HG03469 (cell line): ENCODE measurements at regions not wholly inside any gene's neighbourhood (a gene's known extent, or its start where the extent isn't known, plus 50 kb on each side); places are given as distances from the start of the nearest gene placed in this dataset.
"Not testable (repeated sequence)": the region's sequence is repeated elsewhere in the genome, so short reads cannot be mapped to it uniquely, and the experiment has no call there.

Experiments used
- ATAC-seq: cut with Tn5 transposase; IDR thresholded peaks from one replicate; pipeline ENCODE4 v1.9.1; 2021; ENCODE audit warnings: mild to moderate bottlenecking, moderate library complexity, moderate number of reproducible peaks; ENCODE audit not compliant: unreplicated experiment

DNA sequence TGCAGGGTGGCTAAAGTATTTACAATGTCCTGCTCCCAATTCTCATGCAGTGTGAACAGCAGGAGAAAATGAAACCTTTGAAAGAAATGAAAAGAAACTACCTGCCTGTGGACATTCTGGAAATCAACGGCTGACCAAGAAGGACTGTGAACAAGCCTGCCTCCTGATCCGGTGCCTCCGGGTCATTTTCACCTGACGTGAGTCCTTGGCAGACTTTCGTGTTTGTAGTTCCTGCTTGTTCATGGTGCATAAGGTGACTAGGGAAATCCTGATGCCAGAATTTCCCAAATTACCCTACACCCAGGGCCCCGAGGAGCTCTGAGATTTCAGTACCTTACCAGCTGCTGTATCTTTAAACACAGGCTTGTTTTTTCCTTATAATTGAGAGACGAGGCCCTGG is 317.5 kb downstream of the TLE1 start:
- no peak for ATAC-seq

GRCh38 chr9:81370650-81371049 is 318.7 kb downstream of the TLE1 start:
- no peak for ATAC-seq

GRCh38 chr9:81370096-81370495 is 319.3 kb downstream of the TLE1 start:
- ATAC-seq: no peak

DNA sequence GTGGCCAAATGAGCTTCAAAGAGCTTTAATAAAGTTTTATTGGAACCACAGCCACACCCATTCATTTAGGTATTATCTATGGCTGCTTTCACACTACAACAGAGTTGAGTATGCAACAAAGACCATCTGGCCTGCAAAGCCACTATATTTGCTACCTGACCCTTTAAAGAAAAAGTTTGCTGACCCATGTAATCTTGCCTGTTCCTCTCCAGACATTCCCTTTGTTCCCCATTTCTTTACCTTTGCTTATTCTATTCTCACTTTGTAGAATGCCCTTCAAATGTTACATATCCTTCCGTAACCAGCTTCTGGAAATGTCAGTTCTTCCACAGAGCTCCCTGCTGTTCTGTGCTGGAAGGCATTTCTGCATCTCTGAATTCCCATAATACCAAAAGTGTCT is 320.2 kb downstream of the TLE1 start:
- ATAC-seq: no peak

GRCh38 chr9:81363916-81364480 is 325.3 kb downstream of the TLE1 start:
- no peak for ATAC-seq

- ATAC-seq: no peak
Observed at GRCh38 chr9:81361296-81361695, 328.1 kb downstream of the TLE1 start.

- ATAC-seq: no peak
Observed at GRCh38 chr9:81351166-81351565, 338.2 kb downstream of the TLE1 start.

- ATAC-seq: no peak
Observed at GRCh38 chr9:81344366-81344765, 345.0 kb downstream of the TLE1 start.

GRCh38 chr9:81335879-81336421 is 353.4 kb downstream of the TLE1 start:
- no peak for ATAC-seq

DNA sequence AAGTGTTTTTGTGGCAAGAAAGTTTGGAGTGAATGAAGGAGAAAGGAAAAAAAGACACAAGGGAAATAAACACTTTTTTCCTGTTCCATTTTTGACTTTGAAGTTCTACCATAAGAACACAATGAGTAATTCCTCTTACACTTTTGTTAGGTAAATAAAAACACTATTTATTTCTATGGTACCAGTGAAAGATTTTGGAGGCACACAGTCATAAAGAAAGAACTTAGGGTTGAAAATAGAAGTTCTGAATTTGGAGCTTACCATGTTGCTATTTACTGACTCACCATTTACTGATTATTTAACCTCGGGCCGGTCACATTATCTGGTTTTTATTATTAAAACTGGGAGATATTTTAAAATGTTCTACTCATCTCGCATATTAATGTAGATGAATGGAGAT is 367.8 kb downstream of the TLE1 start:
- ATAC-seq: no peak

DNA sequence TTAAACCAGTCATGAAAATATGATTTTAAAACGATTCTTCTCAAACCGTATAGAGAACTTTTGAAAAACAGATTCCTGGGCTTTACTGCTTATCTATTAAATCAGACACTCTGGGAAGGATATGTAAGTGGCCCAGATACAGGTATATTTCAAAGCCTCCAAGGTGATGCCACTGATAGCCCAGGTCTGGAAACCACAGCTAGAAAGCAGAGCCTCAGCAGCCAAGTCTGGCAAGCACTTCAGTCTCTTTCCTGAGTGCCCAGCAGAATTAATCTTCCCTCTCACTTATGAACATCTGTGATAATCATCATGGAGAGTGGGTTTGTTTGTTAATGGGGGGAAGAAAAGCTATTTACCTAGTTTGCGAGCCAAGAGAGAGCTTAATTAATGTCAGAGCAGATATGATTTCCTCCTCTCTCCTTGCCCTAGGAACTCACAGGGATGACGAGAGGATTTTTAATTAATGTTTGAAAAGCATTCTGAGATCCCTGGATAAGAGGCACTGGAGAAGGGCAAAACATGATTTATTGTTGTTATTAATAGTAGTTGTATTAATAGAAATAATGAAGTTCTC is 368.4 kb downstream of the TLE1 start:
- no peak for ATAC-seq

DNA sequence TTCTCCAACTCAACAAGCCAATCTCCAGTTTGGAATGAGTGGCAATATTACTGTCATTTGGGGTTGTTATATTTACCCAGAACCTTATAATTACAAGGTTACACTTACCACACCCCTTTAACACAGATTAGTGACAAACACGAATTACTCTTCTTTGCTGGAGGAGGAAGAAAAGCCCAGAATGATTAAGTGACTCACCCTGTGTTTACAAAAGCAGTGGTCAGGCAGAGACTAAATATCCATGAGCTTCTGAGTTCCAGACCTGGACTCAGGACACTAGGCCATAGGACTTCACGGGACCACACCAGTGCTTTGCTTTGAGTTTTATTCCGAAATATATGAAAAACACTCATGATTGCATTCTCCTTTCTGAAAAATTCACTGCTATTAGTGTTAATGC is 370.8 kb downstream of the TLE1 start:
- no peak for ATAC-seq

DNA sequence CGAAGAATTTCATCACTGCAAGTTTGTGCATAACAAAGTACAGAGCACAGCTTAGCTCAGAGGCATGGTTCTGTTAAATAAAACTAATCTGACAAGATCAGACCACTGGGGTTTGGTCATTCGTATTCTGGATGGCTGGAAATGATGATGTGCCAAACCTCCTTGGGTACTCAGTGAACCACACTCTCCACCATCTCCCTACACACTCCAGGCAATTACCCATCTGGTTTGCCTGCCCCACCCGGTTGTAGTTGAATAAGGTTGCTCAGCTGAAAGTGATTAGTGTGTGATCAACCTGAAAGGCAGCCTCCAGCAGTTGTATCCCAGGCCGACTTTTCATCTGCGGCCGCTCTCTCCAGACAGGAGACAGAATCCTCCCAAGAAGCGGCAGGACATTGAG is 371.4 kb downstream of the TLE1 start:
- ATAC-seq: no peak

GRCh38 chr9:81317223-81317622 is 372.1 kb downstream of the TLE1 start:
- ATAC-seq: no peak

GRCh38 chr9:81314490-81314889 is 374.9 kb downstream of the TLE1 start:
- no peak for ATAC-seq

DNA sequence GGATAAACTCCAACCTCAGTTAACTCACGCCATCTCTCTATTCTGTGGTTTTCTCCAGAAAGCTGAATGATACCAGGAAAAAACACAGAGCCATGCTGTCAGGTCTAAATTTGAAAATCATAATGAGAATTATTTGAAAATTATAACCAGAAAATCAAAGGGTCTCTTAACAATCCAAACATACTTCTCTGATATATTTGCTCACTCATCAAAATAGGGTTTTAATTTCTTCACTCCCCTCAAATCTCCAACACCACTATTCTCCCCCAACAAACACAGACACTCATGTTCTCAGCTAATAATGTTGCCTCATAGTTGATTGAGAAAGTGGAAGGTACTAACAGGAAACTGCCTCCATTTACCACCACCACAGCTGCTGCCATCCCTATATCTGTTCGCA is 375.5 kb downstream of the TLE1 start:
- ATAC-seq: no peak

DNA sequence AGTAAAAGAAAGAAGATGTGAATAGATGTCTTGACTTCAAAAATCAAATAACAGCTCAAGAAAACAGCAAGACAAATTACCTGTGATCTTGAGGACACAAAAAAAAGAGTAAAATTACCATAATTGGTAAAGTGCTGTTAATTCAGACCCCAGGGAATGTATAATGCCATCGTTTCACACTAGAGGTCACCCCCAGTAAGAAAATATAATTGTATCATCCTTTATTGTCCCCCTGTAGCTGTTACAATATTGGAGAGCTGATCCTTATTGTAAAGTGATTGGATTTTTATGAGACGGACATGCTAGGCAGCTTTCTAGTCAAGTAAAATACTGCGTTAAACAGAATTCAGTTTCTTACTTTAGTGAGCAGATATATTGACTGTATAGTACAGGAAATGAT is 377.0 kb downstream of the TLE1 start:
- ATAC-seq: no peak

DNA sequence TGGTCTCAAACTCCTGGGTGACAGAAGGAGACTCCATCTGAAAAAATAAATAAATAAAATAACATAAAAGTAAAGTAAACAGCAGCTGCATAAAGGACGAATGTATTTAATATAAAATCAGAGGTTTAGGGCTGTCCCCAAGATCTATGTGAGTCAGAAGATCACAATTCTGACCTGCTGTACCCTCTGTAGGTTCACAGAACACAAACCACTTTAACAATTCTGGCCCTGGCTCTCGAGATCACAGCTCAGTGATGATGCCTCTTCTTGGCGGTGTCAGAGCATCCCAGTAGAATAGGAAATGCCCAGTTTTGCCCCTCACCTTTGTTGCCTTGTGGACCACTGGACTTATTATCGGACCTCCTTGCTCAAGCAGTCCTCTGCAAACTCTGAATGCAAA is 380.9 kb downstream of the TLE1 start:
- no peak for ATAC-seq

DNA sequence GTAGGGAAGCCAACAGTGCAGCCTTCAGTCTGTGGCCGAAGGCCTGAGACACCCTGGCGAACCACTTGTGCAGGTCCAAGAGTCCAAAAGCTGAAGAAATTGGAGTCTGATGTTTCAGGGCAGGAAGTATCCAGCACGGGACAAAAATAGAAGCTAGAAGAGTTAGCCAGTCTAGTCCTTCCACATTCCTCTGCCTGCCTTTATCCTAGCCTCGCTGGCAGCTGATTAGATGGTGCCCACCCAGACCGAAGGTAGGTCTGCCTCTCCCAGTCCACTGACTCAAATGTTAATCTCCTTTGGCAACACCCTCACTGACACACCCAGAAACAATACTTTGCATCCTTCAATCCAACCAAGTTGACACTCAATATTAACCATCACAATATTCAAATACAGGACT is 381.6 kb downstream of the TLE1 start:
- ATAC-seq: not testable (repeated sequence)

DNA sequence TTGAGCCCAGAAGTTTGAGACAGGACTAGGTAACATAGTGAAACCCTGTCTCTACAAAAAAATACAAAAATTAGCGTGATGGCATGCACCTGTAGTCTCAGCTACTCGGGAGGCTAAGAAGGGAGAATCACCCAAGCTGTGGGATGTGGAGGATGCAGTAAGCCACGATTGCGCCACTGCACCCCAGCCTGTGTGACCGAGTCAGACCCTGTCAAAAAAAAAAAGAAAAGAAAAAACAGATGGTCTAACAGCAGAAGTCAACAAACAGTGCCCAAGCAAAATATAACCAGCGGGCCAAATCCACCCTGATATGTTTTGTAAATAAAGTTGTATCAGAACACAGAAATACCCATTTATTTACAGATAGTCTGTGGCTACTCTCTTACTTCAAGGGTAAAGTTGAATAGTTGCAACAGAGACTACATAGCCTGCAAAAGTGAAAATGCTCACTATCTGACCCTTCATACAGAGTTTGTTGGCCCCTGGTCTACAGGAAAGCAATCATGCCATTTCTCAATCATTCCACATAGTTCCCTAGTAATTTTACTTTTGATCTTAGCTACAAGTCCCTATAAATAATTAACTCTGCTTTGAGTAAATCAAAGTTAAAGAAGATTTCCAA is 383.7 kb downstream of the TLE1 start:
- no peak for ATAC-seq

- no peak for ATAC-seq
Observed at GRCh38 chr9:81303658-81304057, 385.7 kb downstream of the TLE1 start.

- ATAC-seq: no peak
Observed at GRCh38 chr9:81293651-81294050, 395.7 kb downstream of the TLE1 start.
